KMS-11 (cell line): ENCODE measurements at regions not wholly inside any gene's neighbourhood (a gene's known extent, or its start where the extent isn't known, plus 50 kb on each side); places are given as distances from the start of the nearest gene placed in this dataset.

Experiments used
- H2AFZ ChIP-seq: fragments of 200-600 bp; sonication (generic); 2 replicates; pipeline ENCODE4 v1.6.1; 2016; ENCODE audit warnings: antibody characterized with exemption, mixed run types, low read depth
- H3K27ac ChIP-seq: fragments of 200-600 bp; sonication (generic); 2 replicates; pipeline ENCODE4 v1.6.1; 2016; ENCODE audit warnings: mild to moderate bottlenecking, mixed run types
- H3K27me3 ChIP-seq: fragments of 200-600 bp; sonication (generic); 2 replicates; pipeline ENCODE4 v1.6.1; 2017; ENCODE audit warnings: mild to moderate bottlenecking, low read depth, mixed run types, moderate library complexity; ENCODE audit not compliant: insufficient read depth
- H3K36me3 ChIP-seq: fragments of 200-600 bp; sonication (generic); 2 replicates; pipeline ENCODE4 v1.6.1; 2017; ENCODE audit warnings: mild to moderate bottlenecking, mixed run types; ENCODE audit not compliant: insufficient read depth
- H3K4me1 ChIP-seq: fragments of 200-600 bp; sonication (generic); 2 replicates; pipeline ENCODE4 v1.6.1; 2016; ENCODE audit warnings: mild to moderate bottlenecking, low read depth, mixed run types; ENCODE audit not compliant: poor library complexity, severe bottlenecking
- H3K4me2 ChIP-seq: fragments of 200-600 bp; sonication (generic); 2 replicates; pipeline ENCODE4 v1.7.0; 2016; ENCODE audit warnings: mild to moderate bottlenecking, mixed run types
- H3K4me3 ChIP-seq: fragments of 200-600 bp; sonication (generic); IDR thresholded peaks from 2 replicates; pipeline ENCODE4 v1.6.1; 2017; ENCODE audit warnings: low read depth, low read length, mixed read lengths; ENCODE audit not compliant: insufficient read depth
- H3K79me2 ChIP-seq: fragments of 200-600 bp; sonication (generic); 2 replicates; pipeline ENCODE4 v1.6.1; 2016; ENCODE audit warnings: low read depth, mixed run types; ENCODE audit not compliant: insufficient read depth
- H3K9ac ChIP-seq: fragments of 200-600 bp; sonication (generic); 2 replicates; pipeline ENCODE4 v1.6.1; 2016; ENCODE audit warnings: mild to moderate bottlenecking, mixed run types
- H4K20me1 ChIP-seq: fragments of 200-600 bp; sonication (generic); 2 replicates; pipeline ENCODE4 v1.6.1; 2016; ENCODE audit warnings: mild to moderate bottlenecking, mixed run types; ENCODE audit not compliant: insufficient read depth
- CTCF ChIP-seq: fragments of 200-600 bp; sonication (generic); conservative IDR thresholded peaks from 2 replicates; pipeline ENCODE4 v1.6.1; 2017; ENCODE audit warnings: low read depth, mild to moderate bottlenecking, antibody characterized with exemption, low read length, moderate library complexity, mixed read lengths

GRCh38 chr2:126748188-126748760, 92.3 kb downstream of the GYPC start:
- no peak overlapping the region for H3K4me2 ChIP-seq
- no peak overlapping the region for H3K27ac ChIP-seq
- no peaks in the 10 kb centered on the region for H3K27me3 ChIP-seq
- H4K20me1 ChIP-seq: no peaks in the 10 kb centered on the region
- H3K9ac ChIP-seq: no peak overlapping the region
- H3K4me1 ChIP-seq: no peaks in the 10 kb centered on the region
- H3K4me3 ChIP-seq: no peak overlapping the region
- no peak overlapping the region for H2AFZ ChIP-seq
- no peaks in the 10 kb centered on the region for H3K36me3 ChIP-seq
- no peaks in the 10 kb centered on the region for H3K79me2 ChIP-seq
- TF ChIP-seq CTCF: no peak

- no peak overlapping the region for H3K4me2 ChIP-seq
- no peak overlapping the region for H3K9ac ChIP-seq
- H3K36me3 ChIP-seq: no peaks in the 10 kb centered on the region
- H4K20me1 ChIP-seq: no peaks in the 10 kb centered on the region
- no peak overlapping the region for H3K27ac ChIP-seq
- H3K79me2 ChIP-seq: no peaks in the 10 kb centered on the region
- H3K4me3 ChIP-seq: no peak overlapping the region
- TF ChIP-seq CTCF: no peak
- H3K4me1 ChIP-seq: no peaks in the 10 kb centered on the region
- H2AFZ ChIP-seq: no peak overlapping the region
- no peaks in the 10 kb centered on the region for H3K27me3 ChIP-seq
Observed at GRCh38 chr2:126748929-126749518, 93.1 kb downstream of the GYPC start.

GRCh38 chr2:126749537-126749936, 93.6 kb downstream of the GYPC start:
- Histone ChIP-seq H3K27me3 (no peaks in the 10 kb centered on the region), H3K9ac (no peak overlapping the region), H3K4me1 (no peaks in the 10 kb centered on the region), H3K4me3 (no peak overlapping the region), H3K36me3 (no peaks in the 10 kb centered on the region), H2AFZ (no peak overlapping the region), H3K27ac (no peak overlapping the region), H3K79me2 (no peaks in the 10 kb centered on the region), H3K4me2 (no peak overlapping the region), H4K20me1 (no peaks in the 10 kb centered on the region)
- TF ChIP-seq CTCF: no peak

- Histone ChIP-seq H3K4me2 (no peak overlapping the region), H3K9ac (no peak overlapping the region), H3K27ac (no peak overlapping the region), H3K79me2 (no peaks in the 10 kb centered on the region), H2AFZ (no peak overlapping the region), H4K20me1 (no peaks in the 10 kb centered on the region), H3K36me3 (no peaks in the 10 kb centered on the region), H3K27me3 (no peaks in the 10 kb centered on the region), H3K4me1 (no peaks in the 10 kb centered on the region), H3K4me3 (no peak overlapping the region)
- no peak for TF ChIP-seq CTCF
Observed at GRCh38 chr2:126750506-126750905, 94.5 kb downstream of the GYPC start.
